Fibroblast of gingiva (primary cell): ENCODE measurements at regions not wholly inside any gene's neighbourhood (a gene's known extent, or its start where the extent isn't known, plus 50 kb on each side); places are given as distances from the start of the nearest gene placed in this dataset.
"Not testable (repeated sequence)": the region's sequence is repeated elsewhere in the genome, so short reads cannot be mapped to it uniquely, and the experiment has no call there.

ENCODE experiments used
- DNase-seq: peaks from one replicate; pipeline ENCODE4 v3.0.0-alpha.2; 2011; ENCODE audit warnings: low read depth

- DNase-seq = no peak
These were observed 1558.6 kb upstream of the RAG2 start for GRCh38 chr11:38156495-38157146.

- DNase-seq = no peak
These were observed 1557.8 kb upstream of the RAG2 start for GRCh38 chr11:38155856-38156255.

GRCh38 chr11:38153985-38154384 is 1555.9 kb upstream of the RAG2 start:
- DNase-seq = no peak

GRCh38 chr11:38143852-38144251 is 1545.8 kb upstream of the RAG2 start:
- no peak for DNase-seq

GRCh38 chr11:38138972-38139371 is 1540.9 kb upstream of the RAG2 start:
- DNase-seq = no peak

GRCh38 chr11:38136887-38137286 is 1538.9 kb upstream of the RAG2 start:
- no peak for DNase-seq

- DNase-seq = peak; percentile 4
These were observed 1533.5 kb upstream of the RAG2 start for GRCh38 chr11:38131535-38131934.

GRCh38 chr11:38130976-38131375 is 1532.9 kb upstream of the RAG2 start:
- DNase-seq = no peak

GRCh38 chr11:38130514-38130913 is 1532.5 kb upstream of the RAG2 start:
- no peak for DNase-seq

GRCh38 chr11:38123673-38124072 is 1525.6 kb upstream of the RAG2 start:
- no peak for DNase-seq

- not testable (repeated sequence) for DNase-seq
These were observed 1518.6 kb upstream of the RAG2 start for GRCh38 chr11:38116616-38117015.

GRCh38 chr11:38115381-38115780 is 1517.3 kb upstream of the RAG2 start:
- DNase-seq = not testable (repeated sequence)

GRCh38 chr11:38100836-38101462 is 1502.9 kb upstream of the RAG2 start:
- no peak for DNase-seq

- DNase-seq = no peak
These were observed 1497.2 kb upstream of the RAG2 start for GRCh38 chr11:38095268-38095667.

GRCh38 chr11:38089726-38090125 is 1491.7 kb upstream of the RAG2 start:
- DNase-seq = no peak

GRCh38 chr11:38060920-38061319 is 1462.9 kb upstream of the RAG2 start:
- no peak for DNase-seq

- no peak for DNase-seq
These were observed 1462.1 kb upstream of the RAG2 start for GRCh38 chr11:38060136-38060535.

- no peak for DNase-seq
These were observed 1448.6 kb upstream of the RAG2 start for GRCh38 chr11:38046571-38047135.

GRCh38 chr11:38043060-38043459 is 1445.0 kb upstream of the RAG2 start:
- no peak for DNase-seq

- no peak for DNase-seq
These were observed 1440.7 kb upstream of the RAG2 start for GRCh38 chr11:38038777-38039176.

GRCh38 chr11:38019072-38019775 is 1421.2 kb upstream of the RAG2 start:
- no peak for DNase-seq

GRCh38 chr11:38014405-38014804 is 1416.4 kb upstream of the RAG2 start:
- DNase-seq = peak; percentile 45

GRCh38 chr11:38013157-38013556 is 1415.1 kb upstream of the RAG2 start:
- no peak for DNase-seq
